ENCODE measurements at regions not wholly inside any gene's neighbourhood (a gene's known extent, or its start where the extent isn't known, plus 50 kb on each side); places are given as distances from the start of the nearest gene placed in this dataset.

DNA sequence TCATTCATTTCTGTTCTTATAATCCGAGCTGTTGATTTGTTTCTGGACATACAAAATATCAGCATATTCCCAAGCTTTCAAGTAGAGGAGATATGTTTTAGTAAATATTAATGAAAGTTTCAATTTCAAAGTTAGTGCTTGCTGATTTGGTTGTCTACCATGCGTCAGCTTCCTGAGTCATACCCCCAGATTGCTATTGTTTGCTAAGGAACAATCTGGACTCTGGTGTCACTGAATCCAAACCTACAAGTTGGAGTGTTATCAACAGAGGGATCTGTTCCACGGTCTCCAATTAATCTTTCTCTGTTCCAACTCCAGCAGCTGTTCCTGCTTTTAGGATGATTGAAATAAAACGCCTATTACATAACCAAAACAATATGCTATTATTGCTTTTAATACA is 96.1 kb upstream of the FAM9A start:
- Mint-ChIP-seq H3K36me3 (no peaks in the 10 kb centered on the region), H3K4me3 (no peak overlapping the region), H3K27ac (no peak overlapping the region), H3K27me3 (peaks cover 8 to 20% of the 10 kb centered on the region in 2 donors), H3K9me3 (peaks cover 0 to 7% (median 2%) of the 10 kb centered on the region in 5 donors), H3K4me1 (no peaks in the 10 kb centered on the region)
- no peaks in the 10 kb centered on the region for H3K9me3 ChIP-seq (ENCODE audit: low read length)
- DNase-seq = no peak
- H3K27me3 ChIP-seq (ENCODE audit: insufficient read depth, low read length, poor library complexity, severe bottlenecking) = no peaks in the 10 kb centered on the region
- ChIA-PET CTCF (no interaction called here), POLR2A (no interaction called here)
- no peaks in the 10 kb centered on the region for H3K36me3 ChIP-seq (ENCODE audit: insufficient read depth, low read length)
- no peaks in the 10 kb centered on the region for H3K4me1 ChIP-seq (ENCODE audit: insufficient read depth, low read length)
- H3K4me3 ChIP-seq (ENCODE audit: low read length) = no peak overlapping the region
- H3K27ac ChIP-seq (ENCODE audit: low read depth, low read length) = no peak overlapping the region

GRCh38 chrX:8890794-8891193 is 89.6 kb upstream of the FAM9A start:
- CTCF ChIA-PET = no interaction called here
- peaks cover 19 to 23% of the 10 kb centered on the region in 2 donors for H3K27me3 Mint-ChIP-seq
- H3K36me3 ChIP-seq (ENCODE audit: insufficient read depth, low read length) = no peaks in the 10 kb centered on the region

DNA sequence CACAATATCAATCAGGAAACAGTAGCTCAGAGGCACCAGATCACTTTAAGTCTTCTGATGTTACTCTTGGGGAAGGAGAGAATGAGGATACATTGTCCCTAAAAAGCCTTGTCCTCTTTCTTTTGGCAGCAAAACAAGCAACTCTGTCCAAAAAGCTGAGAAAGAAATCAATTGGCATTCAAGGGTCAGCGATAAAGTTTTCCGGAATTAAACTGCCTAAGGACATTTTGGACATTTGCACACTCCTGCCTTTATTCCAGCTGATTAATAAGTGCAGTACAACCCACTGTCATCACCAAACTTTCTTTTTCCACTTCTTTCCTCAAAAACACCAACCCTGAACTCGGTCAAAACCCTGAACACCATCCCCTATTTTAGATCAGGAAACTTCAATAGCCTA is 85.8 kb upstream of the FAM9A start:
- H3K4me3 Mint-ChIP-seq = no peak overlapping the region
- no peaks in the 10 kb centered on the region for H3K4me1 Mint-ChIP-seq
- no peak overlapping the region for H3K4me3 ChIP-seq (ENCODE audit: low read length)
- no peaks in the 10 kb centered on the region for H3K27me3 ChIP-seq (ENCODE audit: insufficient read depth, low read length, poor library complexity, severe bottlenecking)
- DNase-seq = no peak
- peaks cover 19 to 29% of the 10 kb centered on the region in 2 donors for H3K27me3 Mint-ChIP-seq
- H3K36me3 Mint-ChIP-seq = peaks cover 0 to 1% (median 0%) of the 10 kb centered on the region in 3 donors
- no peak overlapping the region for H3K27ac Mint-ChIP-seq
- no peaks in the 10 kb centered on the region for H3K9me3 ChIP-seq (ENCODE audit: low read length)
- H3K27ac ChIP-seq (ENCODE audit: low read depth, low read length) = no peak overlapping the region
- H3K4me1 ChIP-seq (ENCODE audit: insufficient read depth, low read length) = no peaks in the 10 kb centered on the region
- peaks cover 0 to 7% (median 2%) of the 10 kb centered on the region in 5 donors for H3K9me3 Mint-ChIP-seq
- no peaks in the 10 kb centered on the region for H3K36me3 ChIP-seq (ENCODE audit: insufficient read depth, low read length)
- CTCF ChIA-PET = no interaction called here
- POLR2A ChIA-PET = no interaction called here

More at GRCh38 chrX:8890794-8891193, 89.6 kb upstream of the FAM9A start:
- Histone ChIP-seq H3K27ac (ENCODE audit: low read depth, low read length) (no peak overlapping the region), H3K9me3 (ENCODE audit: low read length) (no peaks in the 10 kb centered on the region), H3K4me1 (ENCODE audit: insufficient read depth, low read length) (no peaks in the 10 kb centered on the region), H3K27me3 (ENCODE audit: insufficient read depth, low read length, poor library complexity, severe bottlenecking) (no peaks in the 10 kb centered on the region), H3K4me3 (ENCODE audit: low read length) (no peak overlapping the region)
- H3K9me3 Mint-ChIP-seq = peaks cover 0 to 11% (median 5%) of the 10 kb centered on the region in 5 donors
- no peaks in the 10 kb centered on the region for H3K4me1 Mint-ChIP-seq
- H3K4me3 Mint-ChIP-seq = no peak overlapping the region
- POLR2A ChIA-PET = no interaction called here
- H3K27ac Mint-ChIP-seq = no peak overlapping the region
- DNase-seq = no peak
- peaks cover 0 to 1% (median 0%) of the 10 kb centered on the region in 3 donors for H3K36me3 Mint-ChIP-seq

GRCh38 chrX:8879750-8880149 is 78.6 kb upstream of the FAM9A start:
- CTCF ChIA-PET = interaction anchor here (0.6 to 1.6 kb wide), 2 partner anchors 8 to 136 kb away, joined by 3 to 6 read pairs; no protein-coding TSS in a partner anchor
- POLR2A ChIA-PET = no interaction called here

DNA sequence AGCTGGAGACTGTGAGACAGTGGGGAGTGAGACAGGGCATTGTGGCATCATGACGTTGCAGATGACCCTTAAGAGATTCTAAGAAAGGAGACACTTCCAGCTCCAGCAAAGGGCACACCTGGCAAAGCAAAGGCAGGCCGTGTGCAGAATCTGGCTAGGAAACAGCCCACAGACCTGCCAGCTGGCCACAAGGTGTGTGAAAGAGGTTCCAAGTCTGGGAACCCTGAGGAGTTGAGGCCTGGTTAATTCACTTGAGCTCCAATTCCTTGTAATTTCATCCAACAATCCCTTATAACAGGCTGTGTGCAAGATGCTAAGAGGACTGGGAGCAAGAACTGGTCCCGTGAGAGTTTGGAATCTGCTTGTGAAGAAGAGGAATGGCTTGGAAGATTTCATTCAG is 72.8 kb upstream of the FAM9A start:
- no peaks in the 10 kb centered on the region for H3K4me1 ChIP-seq (ENCODE audit: insufficient read depth, low read length)
- no peaks in the 10 kb centered on the region for H3K36me3 ChIP-seq (ENCODE audit: insufficient read depth, low read length)
- peaks cover 8 to 14% of the 10 kb centered on the region in 2 donors for H3K27me3 Mint-ChIP-seq
- no peaks in the 10 kb centered on the region for H3K4me1 Mint-ChIP-seq
- H3K36me3 Mint-ChIP-seq = no peaks in the 10 kb centered on the region
- no peak overlapping the region for H3K27ac Mint-ChIP-seq
- no peak overlapping the region for H3K27ac ChIP-seq (ENCODE audit: low read depth, low read length)
- no peaks in the 10 kb centered on the region for H3K9me3 Mint-ChIP-seq
- CTCF ChIA-PET = no interaction called here
- POLR2A ChIA-PET = no interaction called here
- H3K9me3 ChIP-seq (ENCODE audit: low read length) = no peaks in the 10 kb centered on the region
- H3K4me3 ChIP-seq (ENCODE audit: low read length) = no peak overlapping the region
- DNase-seq = no peak
- H3K4me3 Mint-ChIP-seq = no peak overlapping the region
- H3K27me3 ChIP-seq (ENCODE audit: insufficient read depth, low read length, poor library complexity, severe bottlenecking) = no peaks in the 10 kb centered on the region

More at GRCh38 chrX:8879750-8880149, 78.6 kb upstream of the FAM9A start:
- peak in 4 of 5 donors; percentile 1 to 48 (median 2) for DNase-seq
- H3K9me3 Mint-ChIP-seq = no peaks in the 10 kb centered on the region
- H3K27ac Mint-ChIP-seq = no peak overlapping the region
- H3K27me3 ChIP-seq (ENCODE audit: insufficient read depth, low read length, poor library complexity, severe bottlenecking) = no peaks in the 10 kb centered on the region
- H3K27me3 Mint-ChIP-seq = peaks cover 4 to 12% of the 10 kb centered on the region in 2 donors
- H3K4me3 Mint-ChIP-seq = no peak overlapping the region
- H3K36me3 Mint-ChIP-seq = no peaks in the 10 kb centered on the region
- H3K4me1 ChIP-seq (ENCODE audit: insufficient read depth, low read length) = no peaks in the 10 kb centered on the region
- H3K27ac ChIP-seq (ENCODE audit: low read depth, low read length) = no peak overlapping the region
- H3K9me3 ChIP-seq (ENCODE audit: low read length) = no peaks in the 10 kb centered on the region
- no peaks in the 10 kb centered on the region for H3K36me3 ChIP-seq (ENCODE audit: insufficient read depth, low read length)
- no peak overlapping the region for H3K4me3 ChIP-seq (ENCODE audit: low read length)
- peaks cover 0 to 1% (median 0%) of the 10 kb centered on the region in 3 donors for H3K4me1 Mint-ChIP-seq

GRCh38 chrX:8873102-8873501 is 71.9 kb upstream of the FAM9A start:
- Histone ChIP-seq H3K27ac (ENCODE audit: low read depth, low read length) (no peak overlapping the region), H3K4me3 (ENCODE audit: low read length) (no peak overlapping the region), H3K36me3 (ENCODE audit: insufficient read depth, low read length) (no peaks in the 10 kb centered on the region), H3K9me3 (ENCODE audit: low read length) (no peaks in the 10 kb centered on the region), H3K27me3 (ENCODE audit: insufficient read depth, low read length, poor library complexity, severe bottlenecking) (no peaks in the 10 kb centered on the region), H3K4me1 (ENCODE audit: insufficient read depth, low read length) (no peaks in the 10 kb centered on the region)
- POLR2A ChIA-PET = no interaction called here
- no peak for DNase-seq
- Mint-ChIP-seq H3K36me3 (no peaks in the 10 kb centered on the region), H3K9me3 (no peaks in the 10 kb centered on the region), H3K27me3 (peaks cover 8 to 14% of the 10 kb centered on the region in 2 donors), H3K4me3 (no peak overlapping the region), H3K27ac (no peak overlapping the region), H3K4me1 (no peaks in the 10 kb centered on the region)
- CTCF ChIA-PET = no interaction called here

GRCh38 chrX:8870411-8870810 is 69.2 kb upstream of the FAM9A start:
- POLR2A ChIA-PET = no interaction called here

DNA sequence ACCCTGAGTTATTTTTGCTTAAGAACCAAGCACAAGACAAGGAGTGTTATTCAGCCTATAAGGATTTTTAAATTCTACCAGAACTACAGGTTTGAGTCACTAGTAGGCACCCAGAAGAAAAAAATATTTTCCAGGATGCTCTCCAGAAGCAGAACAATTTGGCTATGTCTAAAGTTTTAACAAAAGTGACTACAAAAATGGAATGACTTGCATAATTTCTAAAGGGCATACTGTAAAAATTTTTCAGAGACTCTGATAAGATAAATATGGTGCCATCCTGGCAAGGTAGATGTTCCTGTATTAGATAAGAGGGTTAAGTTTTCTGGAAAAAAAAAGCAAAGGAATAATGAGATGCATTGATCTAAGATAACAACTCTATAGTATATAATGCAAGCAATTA is 68.6 kb upstream of the FAM9A start:
- DNase-seq = no peak
- Mint-ChIP-seq H3K4me1 (no peaks in the 10 kb centered on the region), H3K36me3 (no peaks in the 10 kb centered on the region), H3K9me3 (no peaks in the 10 kb centered on the region), H3K27ac (no peak overlapping the region), H3K27me3 (peaks cover 8 to 14% of the 10 kb centered on the region in 2 donors), H3K4me3 (no peak overlapping the region)
- CTCF ChIA-PET = no interaction called here
- POLR2A ChIA-PET = no interaction called here
- Histone ChIP-seq H3K27ac (ENCODE audit: low read depth, low read length) (no peak overlapping the region), H3K36me3 (ENCODE audit: insufficient read depth, low read length) (no peaks in the 10 kb centered on the region), H3K4me3 (ENCODE audit: low read length) (no peak overlapping the region), H3K4me1 (ENCODE audit: insufficient read depth, low read length) (no peaks in the 10 kb centered on the region), H3K27me3 (ENCODE audit: insufficient read depth, low read length, poor library complexity, severe bottlenecking) (no peaks in the 10 kb centered on the region), H3K9me3 (ENCODE audit: low read length) (no peaks in the 10 kb centered on the region)

More at GRCh38 chrX:8870411-8870810, 69.2 kb upstream of the FAM9A start:
- no peak overlapping the region for H3K27ac Mint-ChIP-seq
- no peaks in the 10 kb centered on the region for H3K9me3 ChIP-seq (ENCODE audit: low read length)
- no peak overlapping the region for H3K27ac ChIP-seq (ENCODE audit: low read depth, low read length)
- H3K4me1 ChIP-seq (ENCODE audit: insufficient read depth, low read length) = no peaks in the 10 kb centered on the region
- H3K27me3 Mint-ChIP-seq = peaks cover 8 to 14% of the 10 kb centered on the region in 2 donors
- no peaks in the 10 kb centered on the region for H3K36me3 Mint-ChIP-seq
- DNase-seq = no peak
- no peaks in the 10 kb centered on the region for H3K36me3 ChIP-seq (ENCODE audit: insufficient read depth, low read length)
- H3K4me3 ChIP-seq (ENCODE audit: low read length) = no peak overlapping the region
- H3K9me3 Mint-ChIP-seq = no peaks in the 10 kb centered on the region
- H3K4me1 Mint-ChIP-seq = no peaks in the 10 kb centered on the region
- H3K4me3 Mint-ChIP-seq = no peak overlapping the region
- CTCF ChIA-PET = no interaction called here
- no peaks in the 10 kb centered on the region for H3K27me3 ChIP-seq (ENCODE audit: insufficient read depth, low read length, poor library complexity, severe bottlenecking)

- H3K4me3 Mint-ChIP-seq = no peak overlapping the region
- H3K36me3 ChIP-seq (ENCODE audit: insufficient read depth, low read length) = no peaks in the 10 kb centered on the region
- no peaks in the 10 kb centered on the region for H3K4me1 Mint-ChIP-seq
- POLR2A ChIA-PET = no interaction called here
- no peaks in the 10 kb centered on the region for H3K9me3 Mint-ChIP-seq
- no peak overlapping the region for H3K27ac Mint-ChIP-seq
- H3K36me3 Mint-ChIP-seq = no peaks in the 10 kb centered on the region
- CTCF ChIA-PET = no interaction called here
- peaks cover 10 to 14% of the 10 kb centered on the region in 2 donors for H3K27me3 Mint-ChIP-seq
- DNase-seq = no peak
- no peak overlapping the region for H3K27ac ChIP-seq (ENCODE audit: low read depth, low read length)
- no peaks in the 10 kb centered on the region for H3K4me1 ChIP-seq (ENCODE audit: insufficient read depth, low read length)
- H3K4me3 ChIP-seq (ENCODE audit: low read length) = no peak overlapping the region
- no peaks in the 10 kb centered on the region for H3K9me3 ChIP-seq (ENCODE audit: low read length)
- H3K27me3 ChIP-seq (ENCODE audit: insufficient read depth, low read length, poor library complexity, severe bottlenecking) = no peaks in the 10 kb centered on the region
These were observed 67.7 kb upstream of the FAM9A start for GRCh38 chrX:8868906-8869305.
